Choroid plexus epithelial cell (primary cell): ENCODE measurements at regions not wholly inside any gene's neighbourhood (a gene's known extent, or its start where the extent isn't known, plus 50 kb on each side); places are given as distances from the start of the nearest gene placed in this dataset.

Experiments used
- DNase-seq: peaks from one replicate; pipeline ENCODE4 v3.0.0-alpha.2; 2010; ENCODE audit warnings: low read depth
- H3K4me3 ChIP-seq: 2 replicates; pipeline ENCODE4 v1.5.1; 2011; ENCODE audit warnings: low read depth, mild to moderate bottlenecking, control low read depth, low read length, moderate library complexity
- TF ChIP-seq, protein P1 (sequence below): conservative IDR thresholded peaks from 2 replicates; pipeline ENCODE4 v1.5.1; 2011; ENCODE audit warnings: low read depth, mild to moderate bottlenecking, control low read depth, inconsistent platforms, low read length, moderate library complexity

- DNase-seq, result peak; percentile 36
- no peak overlapping the region for H3K4me3 ChIP-seq
- TF ChIP-seq, protein P1, sequence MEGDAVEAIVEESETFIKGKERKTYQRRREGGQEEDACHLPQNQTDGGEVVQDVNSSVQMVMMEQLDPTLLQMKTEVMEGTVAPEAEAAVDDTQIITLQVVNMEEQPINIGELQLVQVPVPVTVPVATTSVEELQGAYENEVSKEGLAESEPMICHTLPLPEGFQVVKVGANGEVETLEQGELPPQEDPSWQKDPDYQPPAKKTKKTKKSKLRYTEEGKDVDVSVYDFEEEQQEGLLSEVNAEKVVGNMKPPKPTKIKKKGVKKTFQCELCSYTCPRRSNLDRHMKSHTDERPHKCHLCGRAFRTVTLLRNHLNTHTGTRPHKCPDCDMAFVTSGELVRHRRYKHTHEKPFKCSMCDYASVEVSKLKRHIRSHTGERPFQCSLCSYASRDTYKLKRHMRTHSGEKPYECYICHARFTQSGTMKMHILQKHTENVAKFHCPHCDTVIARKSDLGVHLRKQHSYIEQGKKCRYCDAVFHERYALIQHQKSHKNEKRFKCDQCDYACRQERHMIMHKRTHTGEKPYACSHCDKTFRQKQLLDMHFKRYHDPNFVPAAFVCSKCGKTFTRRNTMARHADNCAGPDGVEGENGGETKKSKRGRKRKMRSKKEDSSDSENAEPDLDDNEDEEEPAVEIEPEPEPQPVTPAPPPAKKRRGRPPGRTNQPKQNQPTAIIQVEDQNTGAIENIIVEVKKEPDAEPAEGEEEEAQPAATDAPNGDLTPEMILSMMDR, result peak; percentile 7
Measured at GRCh38 chr10:44627591-44628354, 242.9 kb upstream of the CXCL12 start.

DNA sequence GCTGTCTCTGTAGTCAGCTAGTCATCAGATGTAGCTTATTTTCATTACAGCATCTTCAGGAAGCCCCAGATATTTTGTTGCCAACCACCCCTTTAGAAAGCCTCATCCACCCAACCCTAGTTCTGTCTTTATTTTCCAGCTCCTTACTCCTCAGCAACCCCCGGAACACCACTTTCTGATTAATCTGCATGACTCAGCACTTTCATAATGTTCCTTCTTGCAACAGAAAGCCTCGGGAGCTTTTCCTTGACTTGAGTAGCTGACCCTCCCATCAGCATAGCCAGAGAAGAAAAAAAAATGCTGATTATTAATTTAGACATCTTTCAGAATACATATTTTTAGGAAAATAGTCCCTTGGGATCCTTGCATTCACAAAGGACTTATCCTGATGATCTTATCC, 244.0 kb upstream of the CXCL12 start:
- DNase-seq, result peak; percentile 90

GRCh38 chr10:44635176-44635575, 250.3 kb upstream of the CXCL12 start:
- TF ChIP-seq, protein P1, result no peak
- H3K4me3 ChIP-seq, result no peak overlapping the region
- no peak for DNase-seq

More for the DNA sequence above, 244.0 kb upstream of the CXCL12 start:
- peak overlapping the region; percentile 28 for H3K4me3 ChIP-seq
- TF ChIP-seq, protein P1, result no peak

GRCh38 chr10:44636625-44637024, 251.7 kb upstream of the CXCL12 start:
- no peak for DNase-seq
- H3K4me3 ChIP-seq, result no peak overlapping the region
- TF ChIP-seq, protein P1, result no peak

DNA sequence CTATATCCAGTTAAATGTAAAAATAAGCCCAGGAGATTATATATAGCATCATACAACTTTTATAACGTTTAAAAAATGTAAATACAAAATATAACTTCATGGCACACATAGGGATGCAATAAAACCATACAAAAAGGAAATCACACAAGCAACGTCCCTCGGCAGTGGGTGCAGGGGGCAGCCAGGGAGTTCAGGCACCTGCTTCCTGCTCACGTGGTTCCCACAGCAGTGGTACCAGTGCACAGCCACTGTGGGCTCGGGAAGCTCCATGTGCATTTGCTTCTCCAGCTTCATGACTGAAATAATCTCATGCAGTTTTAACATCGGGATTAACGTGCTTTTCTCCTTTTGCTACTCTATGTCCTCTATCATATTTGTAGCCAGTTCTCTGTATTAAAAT, 255.5 kb upstream of the CXCL12 start:
- no peak overlapping the region for H3K4me3 ChIP-seq
- no peak for DNase-seq
- TF ChIP-seq, protein P1, result no peak

DNA sequence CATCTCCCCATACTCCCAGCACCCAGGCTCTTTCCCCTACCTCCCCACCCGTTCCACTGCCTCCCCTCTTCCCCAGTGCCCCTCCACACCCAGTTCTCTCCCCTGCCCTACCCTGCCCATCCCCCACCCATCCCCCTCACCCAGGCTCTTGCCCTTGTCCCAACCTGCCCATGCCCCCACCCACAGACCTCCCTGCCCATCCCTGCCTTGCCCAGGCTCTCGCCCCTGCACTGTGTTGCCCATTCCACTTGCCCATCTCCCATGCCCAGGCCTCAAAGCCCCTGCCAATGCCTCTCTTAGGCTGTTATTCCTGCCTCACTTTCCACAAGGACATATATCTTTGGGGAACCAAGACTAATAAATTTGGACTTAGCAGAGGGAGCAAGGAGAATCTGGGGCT, 262.6 kb upstream of the CXCL12 start:
- DNase-seq, result no peak
- TF ChIP-seq, protein P1, result no peak
- no peak overlapping the region for H3K4me3 ChIP-seq
